ENCODE measurements at regions not wholly inside any gene's neighbourhood (a gene's known extent, or its start where the extent isn't known, plus 50 kb on each side); places are given as distances from the start of the nearest gene placed in this dataset.

GRCh38 chr17:77403854-77404253 lies 263.1 kb downstream of the SEC14L1 start:
- H3K36me3 Mint-ChIP-seq = peaks cover 16% of the 10 kb centered on the region
- no peaks in the 10 kb centered on the region for H3K9me3 Mint-ChIP-seq
- peak overlapping the region; percentile 95 for H3K27ac Mint-ChIP-seq
- no peak for ATAC-seq
- no peak overlapping the region for H3K4me3 Mint-ChIP-seq
- H3K4me1 Mint-ChIP-seq = peaks cover 98% of the 10 kb centered on the region
- no peaks in the 10 kb centered on the region for H3K27me3 Mint-ChIP-seq

- H3K36me3 Mint-ChIP-seq = peaks cover 15% of the 10 kb centered on the region
- H3K27ac Mint-ChIP-seq = peak overlapping the region; percentile 95
- no peaks in the 10 kb centered on the region for H3K9me3 Mint-ChIP-seq
- peak overlapping the region; percentile 88 for H3K4me3 Mint-ChIP-seq
- H3K27me3 Mint-ChIP-seq = no peaks in the 10 kb centered on the region
- ATAC-seq = peak; percentile 89
- H3K4me1 Mint-ChIP-seq = peaks cover 96% of the 10 kb centered on the region
These were observed 264.2 kb downstream of the SEC14L1 start for GRCh38 chr17:77404812-77405581.

GRCh38 chr17:77405867-77406732 lies 265.3 kb downstream of the SEC14L1 start:
- H3K27me3 Mint-ChIP-seq = no peaks in the 10 kb centered on the region
- ATAC-seq = peak; percentile 73
- no peaks in the 10 kb centered on the region for H3K9me3 Mint-ChIP-seq
- H3K27ac Mint-ChIP-seq = peak overlapping the region; percentile 95
- H3K36me3 Mint-ChIP-seq = peaks cover 21% of the 10 kb centered on the region
- peak overlapping the region; percentile 88 for H3K4me3 Mint-ChIP-seq
- H3K4me1 Mint-ChIP-seq = peaks cover 96% of the 10 kb centered on the region

- H3K9me3 Mint-ChIP-seq = no peaks in the 10 kb centered on the region
- H3K4me3 Mint-ChIP-seq = no peak overlapping the region
- H3K27me3 Mint-ChIP-seq = no peaks in the 10 kb centered on the region
- H3K36me3 Mint-ChIP-seq = peaks cover 21% of the 10 kb centered on the region
- H3K4me1 Mint-ChIP-seq = peaks cover 96% of the 10 kb centered on the region
- H3K27ac Mint-ChIP-seq = peak overlapping the region; percentile 95
- no peak for ATAC-seq
These were observed 266.8 kb downstream of the SEC14L1 start for GRCh38 chr17:77407321-77408277.

- no peak for ATAC-seq
- H3K9me3 Mint-ChIP-seq = no peaks in the 10 kb centered on the region
- no peaks in the 10 kb centered on the region for H3K27me3 Mint-ChIP-seq
- H3K4me1 Mint-ChIP-seq = peaks cover 96% of the 10 kb centered on the region
- H3K36me3 Mint-ChIP-seq = peaks cover 22% of the 10 kb centered on the region
- H3K27ac Mint-ChIP-seq = peak overlapping the region; percentile 95
- no peak overlapping the region for H3K4me3 Mint-ChIP-seq
These were observed 267.5 kb downstream of the SEC14L1 start for GRCh38 chr17:77408284-77408683.

GRCh38 chr17:77409282-77410161 lies 268.8 kb downstream of the SEC14L1 start:
- no peak for ATAC-seq
- Mint-ChIP-seq H3K27ac (peak overlapping the region; percentile 95), H3K9me3 (no peaks in the 10 kb centered on the region), H3K4me3 (no peak overlapping the region), H3K4me1 (peaks cover 85% of the 10 kb centered on the region), H3K36me3 (peaks cover 23% of the 10 kb centered on the region), H3K27me3 (no peaks in the 10 kb centered on the region)

GRCh38 chr17:77410470-77410869 lies 269.7 kb downstream of the SEC14L1 start:
- Mint-ChIP-seq H3K36me3 (peaks cover 23% of the 10 kb centered on the region), H3K4me3 (no peak overlapping the region), H3K4me1 (peaks cover 76% of the 10 kb centered on the region), H3K27me3 (no peaks in the 10 kb centered on the region), H3K27ac (peak overlapping the region; percentile 95), H3K9me3 (no peaks in the 10 kb centered on the region)
- no peak for ATAC-seq

- H3K4me3 Mint-ChIP-seq = no peak overlapping the region
- H3K27ac Mint-ChIP-seq = no peak overlapping the region
- peaks cover 43% of the 10 kb centered on the region for H3K4me1 Mint-ChIP-seq
- H3K36me3 Mint-ChIP-seq = peaks cover 23% of the 10 kb centered on the region
- H3K27me3 Mint-ChIP-seq = no peaks in the 10 kb centered on the region
- ATAC-seq = no peak
- no peaks in the 10 kb centered on the region for H3K9me3 Mint-ChIP-seq
These were observed 274.1 kb downstream of the SEC14L1 start for GRCh38 chr17:77414811-77415400.

- H3K9me3 Mint-ChIP-seq = no peaks in the 10 kb centered on the region
- H3K36me3 Mint-ChIP-seq = peaks cover 16% of the 10 kb centered on the region
- H3K27ac Mint-ChIP-seq = no peak overlapping the region
- no peak for ATAC-seq
- H3K4me1 Mint-ChIP-seq = peaks cover 43% of the 10 kb centered on the region
- no peaks in the 10 kb centered on the region for H3K27me3 Mint-ChIP-seq
- no peak overlapping the region for H3K4me3 Mint-ChIP-seq
These were observed 275.4 kb downstream of the SEC14L1 start for GRCh38 chr17:77416105-77416713.

GRCh38 chr17:77417575-77417974 lies 276.8 kb downstream of the SEC14L1 start:
- no peak for ATAC-seq
- Mint-ChIP-seq H3K27ac (no peak overlapping the region), H3K9me3 (no peaks in the 10 kb centered on the region), H3K4me3 (no peak overlapping the region), H3K27me3 (no peaks in the 10 kb centered on the region), H3K4me1 (peaks cover 37% of the 10 kb centered on the region), H3K36me3 (peaks cover 8% of the 10 kb centered on the region)

- Mint-ChIP-seq H3K27me3 (no peaks in the 10 kb centered on the region), H3K4me1 (peaks cover 29% of the 10 kb centered on the region), H3K4me3 (no peak overlapping the region), H3K27ac (no peak overlapping the region), H3K9me3 (no peaks in the 10 kb centered on the region), H3K36me3 (no peaks in the 10 kb centered on the region)
- no peak for ATAC-seq
These were observed 277.8 kb downstream of the SEC14L1 start for GRCh38 chr17:77418609-77419008.

- Mint-ChIP-seq H3K27me3 (no peaks in the 10 kb centered on the region), H3K4me1 (peaks cover 29% of the 10 kb centered on the region), H3K36me3 (no peaks in the 10 kb centered on the region), H3K9me3 (no peaks in the 10 kb centered on the region), H3K27ac (no peak overlapping the region), H3K4me3 (no peak overlapping the region)
- no peak for ATAC-seq
These were observed 278.3 kb downstream of the SEC14L1 start for GRCh38 chr17:77419095-77419494.

- ATAC-seq = no peak
- no peaks in the 10 kb centered on the region for H3K27me3 Mint-ChIP-seq
- no peak overlapping the region for H3K4me3 Mint-ChIP-seq
- H3K27ac Mint-ChIP-seq = peak overlapping the region; percentile 87
- no peaks in the 10 kb centered on the region for H3K9me3 Mint-ChIP-seq
- H3K4me1 Mint-ChIP-seq = peaks cover 29% of the 10 kb centered on the region
- H3K36me3 Mint-ChIP-seq = no peaks in the 10 kb centered on the region
These were observed 278.9 kb downstream of the SEC14L1 start for GRCh38 chr17:77419547-77420094.
